ENCODE measurements at regions not wholly inside any gene's neighbourhood (a gene's known extent, or its start where the extent isn't known, plus 50 kb on each side); places are given as distances from the start of the nearest gene placed in this dataset.

GRCh38 chr13:81458170-81458569, 1117.2 kb upstream of the SPRY2 start:
- TF ChIP-seq, protein P1, sequence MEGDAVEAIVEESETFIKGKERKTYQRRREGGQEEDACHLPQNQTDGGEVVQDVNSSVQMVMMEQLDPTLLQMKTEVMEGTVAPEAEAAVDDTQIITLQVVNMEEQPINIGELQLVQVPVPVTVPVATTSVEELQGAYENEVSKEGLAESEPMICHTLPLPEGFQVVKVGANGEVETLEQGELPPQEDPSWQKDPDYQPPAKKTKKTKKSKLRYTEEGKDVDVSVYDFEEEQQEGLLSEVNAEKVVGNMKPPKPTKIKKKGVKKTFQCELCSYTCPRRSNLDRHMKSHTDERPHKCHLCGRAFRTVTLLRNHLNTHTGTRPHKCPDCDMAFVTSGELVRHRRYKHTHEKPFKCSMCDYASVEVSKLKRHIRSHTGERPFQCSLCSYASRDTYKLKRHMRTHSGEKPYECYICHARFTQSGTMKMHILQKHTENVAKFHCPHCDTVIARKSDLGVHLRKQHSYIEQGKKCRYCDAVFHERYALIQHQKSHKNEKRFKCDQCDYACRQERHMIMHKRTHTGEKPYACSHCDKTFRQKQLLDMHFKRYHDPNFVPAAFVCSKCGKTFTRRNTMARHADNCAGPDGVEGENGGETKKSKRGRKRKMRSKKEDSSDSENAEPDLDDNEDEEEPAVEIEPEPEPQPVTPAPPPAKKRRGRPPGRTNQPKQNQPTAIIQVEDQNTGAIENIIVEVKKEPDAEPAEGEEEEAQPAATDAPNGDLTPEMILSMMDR (IDR thresholded peaks at IDR 0.05) = no peak
- no peak for TF ChIP-seq POLR2A (IDR thresholded peaks at IDR 0.05)
